ENCODE measurements at regions not wholly inside any gene's neighbourhood (a gene's known extent, or its start where the extent isn't known, plus 50 kb on each side); places are given as distances from the start of the nearest gene placed in this dataset.
A peak's percentile ranks its signal among the peaks of the same experiment; 100 is the strongest.

DNA sequence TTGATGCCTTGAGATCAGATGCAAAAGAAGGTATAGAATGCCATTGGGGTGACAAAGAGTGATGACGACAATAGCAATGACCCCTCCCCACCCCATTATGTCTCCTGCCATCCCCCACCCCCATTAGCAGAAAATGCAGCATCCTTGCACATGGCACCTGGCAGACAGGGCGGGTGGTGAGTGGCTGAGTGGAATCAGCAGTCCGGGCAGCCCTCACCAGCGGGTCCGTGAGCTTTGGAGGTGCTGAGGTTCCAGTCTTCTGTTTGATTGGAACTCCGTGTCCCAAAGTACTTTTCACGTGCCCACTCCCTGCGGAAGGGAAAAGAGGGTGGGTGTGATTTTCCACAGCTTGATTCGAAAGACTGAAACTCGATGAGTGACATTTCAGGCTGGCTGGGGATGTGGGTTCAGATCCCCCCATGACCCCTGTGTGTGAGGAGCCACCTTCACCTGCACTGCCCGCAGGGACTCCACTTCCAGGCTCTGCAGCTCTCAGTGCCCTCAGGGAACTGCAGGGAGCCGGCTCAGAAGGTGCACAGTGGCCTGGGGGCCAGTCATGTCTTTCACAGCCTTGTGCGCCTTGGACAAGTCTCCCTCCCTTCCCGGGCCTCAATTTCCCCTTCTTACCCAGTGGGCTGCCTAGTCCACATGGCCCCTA lies 130.9 kb downstream of the GLI2 start:
- DNase-seq = no peak

- DNase-seq = peak in 12 of 14 donors; percentile 36 to 81 (median 60)
These were observed 131.9 kb downstream of the GLI2 start for GRCh38 chr2:120867290-120868241.

DNA sequence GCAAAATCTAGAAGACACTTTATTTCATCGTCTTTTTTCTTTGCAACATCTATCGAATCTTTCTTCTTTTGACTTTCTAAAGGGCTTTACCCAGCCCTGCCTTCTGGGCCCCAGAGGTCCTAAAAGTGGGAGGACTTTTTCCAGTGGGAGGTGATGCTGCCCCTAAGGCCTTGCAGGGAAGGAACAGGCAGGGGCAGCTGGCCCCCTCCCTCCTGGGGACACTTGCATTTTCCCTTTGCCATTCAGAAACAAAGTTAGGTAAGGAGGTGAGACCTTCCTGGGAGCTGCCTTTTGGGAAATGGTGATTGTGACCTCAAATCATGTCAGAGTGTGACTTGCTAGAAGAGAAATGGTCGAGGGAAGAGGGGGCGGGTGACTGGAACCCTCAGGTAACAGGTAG lies 132.7 kb downstream of the GLI2 start:
- DNase-seq = no peak

- DNase-seq = no peak
These were observed 133.5 kb downstream of the GLI2 start for GRCh38 chr2:120869036-120869729.

GRCh38 chr2:120869730-120870466 lies 134.2 kb downstream of the GLI2 start:
- DNase-seq = no peak

GRCh38 chr2:120870467-120870788 lies 134.8 kb downstream of the GLI2 start:
- no peak for DNase-seq

DNA sequence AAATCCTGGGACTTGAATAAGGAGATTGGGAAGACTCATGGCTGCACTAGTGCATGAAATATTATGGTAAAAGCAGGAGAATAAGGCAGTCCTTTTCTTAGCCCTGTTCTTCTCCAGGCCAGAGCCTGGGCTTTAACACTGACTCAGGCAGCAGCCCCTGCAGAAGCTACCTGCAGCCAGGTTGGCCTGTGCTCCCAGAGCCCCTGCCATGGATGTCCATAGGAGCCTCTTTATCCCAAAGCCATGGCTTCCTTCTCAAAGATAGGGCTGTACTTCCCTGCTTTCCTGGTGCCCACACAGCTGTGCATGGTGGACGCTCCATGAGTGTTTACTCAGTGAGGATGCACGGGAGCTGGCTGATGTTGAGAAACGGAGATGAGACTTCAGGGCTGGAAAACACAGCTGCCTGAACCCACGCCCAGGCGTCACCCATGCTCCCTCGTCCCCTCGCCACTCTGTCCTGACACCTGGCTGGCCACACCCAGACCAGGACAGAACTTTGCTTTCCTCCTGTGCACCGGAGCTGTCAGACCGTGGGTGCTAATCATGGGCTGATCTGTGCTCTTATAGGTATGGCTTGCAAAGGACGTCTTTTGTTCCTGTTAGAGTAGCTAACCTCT lies 135.5 kb downstream of the GLI2 start:
- DNase-seq = no peak

GRCh38 chr2:120871881-120872620 lies 136.4 kb downstream of the GLI2 start:
- no peak for DNase-seq

- DNase-seq = no peak
These were observed 138.6 kb downstream of the GLI2 start for GRCh38 chr2:120873958-120874887.

GRCh38 chr2:120874888-120875275 lies 139.2 kb downstream of the GLI2 start:
- DNase-seq = no peak

GRCh38 chr2:120875431-120875830 lies 139.8 kb downstream of the GLI2 start:
- no peak for DNase-seq

GRCh38 chr2:120876526-120877280 lies 141.0 kb downstream of the GLI2 start:
- no peak for DNase-seq

DNA sequence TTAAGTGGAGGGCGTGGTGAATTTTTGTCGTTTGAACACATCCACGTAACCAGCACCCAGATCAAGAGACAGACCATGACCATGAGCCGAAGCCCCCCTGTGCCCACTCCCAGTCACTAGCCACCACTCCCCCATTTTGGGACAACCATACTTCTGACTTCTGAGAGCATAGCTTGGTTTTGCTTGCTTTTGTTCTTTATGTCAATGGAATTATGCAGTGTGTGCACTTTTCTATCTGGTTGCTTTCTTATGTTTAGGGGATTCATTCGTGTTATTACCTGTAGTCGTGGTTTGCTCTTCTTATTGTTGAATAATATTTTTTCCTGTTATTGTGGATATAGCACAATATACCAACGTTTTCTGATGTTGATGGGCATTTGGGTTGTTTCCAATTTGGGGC lies 141.7 kb downstream of the GLI2 start:
- no peak for DNase-seq

- DNase-seq = peak in 1 of 14 donors; percentile 55
These were observed 143.3 kb downstream of the GLI2 start for GRCh38 chr2:120878970-120879369.

DNA sequence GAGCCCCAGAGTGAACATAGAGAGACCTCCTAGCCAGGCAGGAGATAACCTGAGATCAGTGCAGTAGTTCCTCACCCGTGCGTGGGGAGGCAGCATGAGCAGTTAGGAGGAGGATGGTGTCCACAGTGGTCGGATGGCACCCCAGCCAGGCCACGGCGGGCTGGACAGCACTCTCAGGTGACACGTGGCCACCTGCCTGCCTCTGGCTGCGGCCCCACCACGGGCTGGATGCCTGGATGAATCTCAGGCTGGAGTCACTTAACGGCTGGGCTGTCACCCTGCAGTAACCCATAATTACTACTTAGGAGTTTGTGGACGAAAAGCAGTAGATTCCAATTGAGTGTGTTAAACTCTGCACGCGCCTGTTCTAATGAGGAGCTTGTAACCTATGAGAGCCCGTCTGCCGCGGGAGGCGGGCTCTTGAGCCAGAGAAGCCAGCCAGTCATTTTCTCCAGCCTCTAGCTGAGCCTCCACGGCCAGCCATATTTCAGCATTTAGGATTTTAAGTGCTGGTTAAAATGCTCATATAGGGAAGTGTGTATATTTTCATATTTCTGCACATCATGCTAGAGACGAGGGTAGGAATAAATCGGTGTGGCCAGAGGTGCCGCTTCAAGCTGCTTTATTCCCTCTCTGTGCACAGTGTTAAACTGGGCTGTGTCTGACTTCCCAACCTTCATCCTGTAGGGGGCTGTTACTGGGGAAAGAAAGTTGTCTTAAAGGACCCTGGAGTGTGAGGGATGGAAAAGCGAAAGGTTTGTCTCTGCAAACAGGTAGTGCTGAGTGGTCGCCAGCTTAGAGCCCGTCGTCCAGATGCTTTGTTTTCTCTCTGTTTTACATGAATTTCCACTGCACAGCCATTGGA lies 144.0 kb downstream of the GLI2 start:
- DNase-seq = peak in 5 of 14 donors; percentile 6 to 55 (median 18)

DNA sequence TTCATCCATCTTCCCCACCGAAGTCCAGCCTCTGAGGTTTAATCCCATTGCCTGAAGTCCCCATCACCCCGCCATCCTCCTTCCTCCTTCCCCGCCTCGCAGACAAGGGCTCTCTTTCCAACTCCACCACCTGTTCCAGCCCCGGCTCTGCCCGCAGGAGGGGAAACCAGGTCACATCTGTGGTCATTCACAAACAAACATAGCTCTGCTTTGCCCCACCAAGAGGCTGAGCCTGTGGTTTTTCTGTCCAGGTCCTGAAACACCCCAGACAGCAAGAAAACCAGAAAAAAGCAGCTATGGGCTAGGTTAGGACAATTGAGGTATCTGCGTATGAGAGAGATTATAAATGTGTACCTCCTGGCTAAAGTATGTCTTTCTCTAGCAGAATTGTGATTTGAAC lies 144.7 kb downstream of the GLI2 start:
- no peak for DNase-seq

DNA sequence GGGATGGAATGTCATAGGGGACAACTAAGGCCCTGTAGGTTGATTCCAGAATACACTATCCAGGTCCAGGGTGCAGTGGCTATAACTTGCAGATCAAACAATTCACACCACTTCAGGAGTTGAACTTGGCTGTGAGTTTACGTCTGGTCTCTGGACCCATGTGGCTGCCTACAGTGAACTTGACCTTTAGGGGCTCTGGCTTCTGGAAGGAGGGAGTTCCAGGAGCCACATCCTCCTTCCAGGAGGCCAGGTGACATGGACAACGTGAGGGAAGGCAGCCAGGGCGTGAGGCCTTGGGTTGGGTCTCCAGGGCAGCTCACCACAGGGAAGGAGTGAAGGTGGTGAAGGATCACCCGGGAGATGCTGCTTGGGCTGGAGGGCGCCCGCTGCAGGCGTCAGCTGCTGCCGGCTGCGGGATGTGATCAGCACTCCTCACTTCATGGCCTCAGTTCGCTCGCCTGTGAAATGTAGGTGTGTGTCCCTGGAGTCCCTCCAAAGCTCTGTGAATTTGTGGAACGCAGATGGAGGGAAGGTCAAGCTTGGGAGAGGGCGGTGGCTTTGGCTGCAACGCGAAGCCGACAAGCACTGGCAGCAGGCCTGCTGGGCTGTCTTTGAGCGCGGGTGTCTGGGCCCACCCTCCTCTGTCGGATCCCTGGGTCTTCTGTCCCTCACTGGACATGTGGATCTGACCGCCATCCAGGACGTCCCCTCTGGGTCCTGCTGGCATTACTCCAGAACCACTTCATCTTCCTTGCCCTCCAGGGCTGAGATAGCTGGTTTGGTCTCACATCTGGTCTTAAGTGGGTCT lies 146.5 kb downstream of the GLI2 start:
- no peak for DNase-seq

Measured in C1 segment of cervical spinal cord (tissue), 14 donors.